ENCODE measurements at regions not wholly inside any gene's neighbourhood (a gene's known extent, or its start where the extent isn't known, plus 50 kb on each side); places are given as distances from the start of the nearest gene placed in this dataset.

DNA sequence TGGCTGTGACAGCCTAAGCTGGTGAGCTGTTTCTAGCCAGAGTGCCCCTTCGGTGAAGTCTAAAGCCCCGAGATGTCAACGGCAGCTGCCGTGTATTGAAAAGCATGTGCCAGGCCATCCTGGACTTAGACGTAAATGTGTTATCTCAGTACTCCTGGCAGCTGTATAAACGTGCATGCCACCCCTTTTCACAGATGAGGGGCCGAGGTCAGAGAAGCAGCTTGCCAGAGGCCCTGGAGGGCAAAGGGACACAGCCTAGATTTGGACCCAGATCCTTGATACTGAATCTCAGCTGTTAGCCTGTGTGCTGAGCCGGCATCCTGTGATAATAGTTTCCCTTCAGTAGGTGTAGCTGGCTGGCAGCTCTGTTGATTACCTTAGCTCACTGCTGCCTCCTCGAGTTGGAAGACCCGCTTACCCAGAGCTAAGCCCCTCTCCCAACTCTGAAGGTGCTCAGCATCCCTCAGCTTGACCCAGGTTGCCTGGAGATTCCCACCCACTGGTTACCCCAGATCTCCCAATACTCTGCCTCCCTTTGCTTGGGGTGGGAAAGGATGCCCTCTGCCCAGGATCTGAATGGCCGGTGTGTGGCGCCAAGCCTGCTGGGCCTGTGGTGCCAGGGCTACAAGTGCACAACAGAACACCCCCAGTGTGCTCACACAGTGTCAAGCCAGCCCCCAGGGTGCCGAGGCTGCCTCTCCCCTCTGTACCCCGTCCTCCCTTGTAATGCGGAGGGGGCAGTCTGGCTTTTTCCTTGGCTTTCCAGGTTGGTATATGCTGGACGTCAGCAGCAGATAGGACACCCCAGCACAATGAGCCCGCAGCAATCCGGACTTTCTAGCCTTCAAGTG, 59.8 kb upstream of the WNT7B start:
- TF ChIP-seq, protein P1, sequence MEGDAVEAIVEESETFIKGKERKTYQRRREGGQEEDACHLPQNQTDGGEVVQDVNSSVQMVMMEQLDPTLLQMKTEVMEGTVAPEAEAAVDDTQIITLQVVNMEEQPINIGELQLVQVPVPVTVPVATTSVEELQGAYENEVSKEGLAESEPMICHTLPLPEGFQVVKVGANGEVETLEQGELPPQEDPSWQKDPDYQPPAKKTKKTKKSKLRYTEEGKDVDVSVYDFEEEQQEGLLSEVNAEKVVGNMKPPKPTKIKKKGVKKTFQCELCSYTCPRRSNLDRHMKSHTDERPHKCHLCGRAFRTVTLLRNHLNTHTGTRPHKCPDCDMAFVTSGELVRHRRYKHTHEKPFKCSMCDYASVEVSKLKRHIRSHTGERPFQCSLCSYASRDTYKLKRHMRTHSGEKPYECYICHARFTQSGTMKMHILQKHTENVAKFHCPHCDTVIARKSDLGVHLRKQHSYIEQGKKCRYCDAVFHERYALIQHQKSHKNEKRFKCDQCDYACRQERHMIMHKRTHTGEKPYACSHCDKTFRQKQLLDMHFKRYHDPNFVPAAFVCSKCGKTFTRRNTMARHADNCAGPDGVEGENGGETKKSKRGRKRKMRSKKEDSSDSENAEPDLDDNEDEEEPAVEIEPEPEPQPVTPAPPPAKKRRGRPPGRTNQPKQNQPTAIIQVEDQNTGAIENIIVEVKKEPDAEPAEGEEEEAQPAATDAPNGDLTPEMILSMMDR (IDR thresholded peaks at IDR 0.05; ENCODE audit: extremely low read depth, missing control alignments): no peak
- no peak for DNase-seq (ENCODE audit: low spot score)

DNA sequence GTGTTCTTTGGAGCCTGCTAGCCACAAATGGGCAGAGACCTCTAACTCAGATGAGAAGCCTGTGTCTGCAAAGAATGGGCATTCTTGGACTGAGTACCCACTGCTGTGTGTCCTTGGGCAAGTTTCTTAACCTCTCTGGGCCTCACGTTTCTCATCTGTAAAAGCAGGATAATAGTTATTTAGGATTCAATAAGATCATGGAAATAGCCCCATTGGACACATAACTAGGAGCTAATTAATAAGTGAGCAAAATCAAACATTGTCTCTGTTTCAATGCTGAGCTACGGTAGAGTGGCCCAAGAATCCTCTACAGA, 61.2 kb upstream of the WNT7B start:
- DNase-seq (ENCODE audit: low spot score): no peak
- TF ChIP-seq, protein P1 (IDR thresholded peaks at IDR 0.05; ENCODE audit: extremely low read depth, missing control alignments): no peak

DNA sequence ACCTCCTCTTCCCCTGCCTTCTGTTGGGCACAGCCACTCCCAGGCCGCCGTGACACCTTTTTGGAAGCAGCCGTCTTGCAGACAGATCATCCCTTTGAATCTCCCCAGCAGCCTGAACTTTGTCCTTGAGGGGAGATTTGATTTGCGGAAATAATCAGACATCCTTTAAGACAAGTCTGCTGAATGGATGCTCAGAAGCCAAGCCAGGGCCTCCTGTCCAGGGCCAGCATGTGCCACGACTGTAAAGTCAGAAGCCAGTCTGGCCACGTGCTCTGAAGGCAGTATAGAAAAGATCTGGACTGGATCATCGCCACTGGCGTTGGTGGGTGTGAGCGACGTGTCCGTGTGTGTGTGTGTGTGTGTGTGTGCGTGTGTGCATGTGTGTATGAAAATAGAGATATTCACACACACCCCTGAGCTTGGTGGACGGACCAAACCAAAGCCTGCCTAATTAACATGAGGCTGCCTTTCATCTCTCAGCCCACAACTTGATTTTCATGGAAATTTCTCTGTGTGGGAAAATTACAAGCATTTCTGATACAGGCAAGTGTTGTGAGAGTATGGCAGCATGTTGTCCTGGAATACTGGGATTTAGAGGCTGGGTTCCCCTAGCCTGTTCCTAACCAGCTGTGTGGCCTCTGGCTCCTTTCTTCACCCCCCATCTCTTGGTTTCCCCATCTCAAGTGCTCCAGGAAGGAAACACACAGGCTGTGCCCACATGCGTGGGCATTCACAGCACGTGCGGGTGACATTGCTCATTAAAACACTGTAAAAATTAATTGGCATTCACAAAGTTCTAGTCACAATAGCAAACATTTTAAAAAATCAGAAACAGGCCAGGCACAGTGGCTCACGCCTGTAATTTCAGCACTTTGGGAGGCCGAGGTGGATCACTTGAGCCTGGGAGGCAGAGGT, 61.8 kb upstream of the WNT7B start:
- DNase-seq (ENCODE audit: low spot score): no peak

DNA sequence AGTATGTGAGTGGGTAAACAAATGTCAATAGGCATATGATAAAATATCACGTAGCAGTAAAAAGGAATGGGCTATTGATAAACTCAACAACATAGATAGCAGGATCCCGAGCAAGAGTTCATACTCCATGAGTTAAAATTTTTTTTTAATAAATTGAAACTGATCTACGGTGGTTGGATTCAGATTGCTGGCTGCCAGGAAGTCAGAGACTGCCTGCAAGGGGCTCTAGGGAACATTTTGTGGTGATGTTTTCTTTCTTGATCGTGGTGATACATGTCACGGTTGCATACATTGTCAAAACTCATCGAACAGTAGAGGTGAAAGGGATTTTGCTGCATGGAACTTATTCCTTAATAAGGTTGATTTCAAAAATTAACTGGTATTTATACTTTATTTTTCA, 62.6 kb upstream of the WNT7B start:
- DNase-seq (ENCODE audit: low spot score): no peak
- TF ChIP-seq, protein P1 (IDR thresholded peaks at IDR 0.05; ENCODE audit: extremely low read depth, missing control alignments): no peak

More for the DNA sequence above, 61.8 kb upstream of the WNT7B start:
- TF ChIP-seq, protein P1 (IDR thresholded peaks at IDR 0.05; ENCODE audit: extremely low read depth, missing control alignments): no peak

GRCh38 chr22:46040471-46041465, 63.8 kb upstream of the WNT7B start:
- DNase-seq (ENCODE audit: low spot score): no peak
- TF ChIP-seq, protein P1 (IDR thresholded peaks at IDR 0.05; ENCODE audit: extremely low read depth, missing control alignments): no peak

DNA sequence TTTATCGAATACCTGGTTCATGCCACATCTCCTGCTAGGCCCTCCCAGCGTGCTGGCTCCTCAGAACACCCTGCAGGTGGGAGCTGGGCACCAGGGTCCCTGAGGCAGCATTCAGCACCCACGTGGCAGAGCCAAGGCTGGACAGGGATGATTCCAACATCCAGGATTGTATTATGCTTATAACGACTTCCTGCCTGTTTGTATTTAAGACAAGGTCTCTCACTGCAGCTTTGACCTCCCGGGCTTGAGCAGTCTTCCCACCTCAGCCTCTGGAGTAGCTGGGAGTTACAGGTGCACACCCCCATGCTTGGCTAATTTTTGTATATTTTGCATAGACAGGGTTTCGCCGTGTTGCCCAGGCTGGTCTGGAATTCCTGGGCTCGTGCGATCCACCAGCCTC, 64.7 kb upstream of the WNT7B start:
- DNase-seq (ENCODE audit: low spot score): no peak
- TF ChIP-seq, protein P1 (IDR thresholded peaks at IDR 0.05; ENCODE audit: extremely low read depth, missing control alignments): no peak

Data from GM20000 (cell line).